ENCODE measurements at regions not wholly inside any gene's neighbourhood (a gene's known extent, or its start where the extent isn't known, plus 50 kb on each side); places are given as distances from the start of the nearest gene placed in this dataset.
"Not testable (repeated sequence)": the region's sequence is repeated elsewhere in the genome, so short reads cannot be mapped to it uniquely, and the experiment has no call there.

DNA sequence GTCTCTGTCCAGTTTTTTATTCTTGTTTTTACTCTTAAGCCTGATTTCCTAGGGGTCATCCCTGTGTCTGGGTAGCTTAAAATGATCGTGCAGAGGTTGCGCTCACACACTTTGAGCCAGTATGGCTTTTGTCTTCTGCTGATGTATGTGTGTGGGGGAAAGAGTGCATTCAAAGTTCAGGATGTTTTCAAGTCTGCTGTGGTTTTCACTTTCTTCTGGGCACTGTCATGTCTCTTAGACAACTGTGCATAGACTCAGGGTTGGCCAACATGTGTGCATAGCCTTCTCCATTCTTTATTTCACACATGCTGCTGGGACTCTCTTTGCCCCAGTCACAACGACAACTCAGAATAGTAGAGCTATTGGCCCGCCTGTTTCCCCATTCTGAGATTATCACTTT, 139.1 kb downstream of the WNT7A start:
- intact Hi-C loops (cut with micrococcal nuclease), result no loop called here
- TF ChIP-seq, protein P1, sequence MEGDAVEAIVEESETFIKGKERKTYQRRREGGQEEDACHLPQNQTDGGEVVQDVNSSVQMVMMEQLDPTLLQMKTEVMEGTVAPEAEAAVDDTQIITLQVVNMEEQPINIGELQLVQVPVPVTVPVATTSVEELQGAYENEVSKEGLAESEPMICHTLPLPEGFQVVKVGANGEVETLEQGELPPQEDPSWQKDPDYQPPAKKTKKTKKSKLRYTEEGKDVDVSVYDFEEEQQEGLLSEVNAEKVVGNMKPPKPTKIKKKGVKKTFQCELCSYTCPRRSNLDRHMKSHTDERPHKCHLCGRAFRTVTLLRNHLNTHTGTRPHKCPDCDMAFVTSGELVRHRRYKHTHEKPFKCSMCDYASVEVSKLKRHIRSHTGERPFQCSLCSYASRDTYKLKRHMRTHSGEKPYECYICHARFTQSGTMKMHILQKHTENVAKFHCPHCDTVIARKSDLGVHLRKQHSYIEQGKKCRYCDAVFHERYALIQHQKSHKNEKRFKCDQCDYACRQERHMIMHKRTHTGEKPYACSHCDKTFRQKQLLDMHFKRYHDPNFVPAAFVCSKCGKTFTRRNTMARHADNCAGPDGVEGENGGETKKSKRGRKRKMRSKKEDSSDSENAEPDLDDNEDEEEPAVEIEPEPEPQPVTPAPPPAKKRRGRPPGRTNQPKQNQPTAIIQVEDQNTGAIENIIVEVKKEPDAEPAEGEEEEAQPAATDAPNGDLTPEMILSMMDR (IDR thresholded peaks at IDR 0.05), result no peak
- ChIA-PET POLR2A (interaction anchor here (0.9 kb wide), 1 partner anchor 9 kb away, joined by 3 read pairs; no protein-coding TSS in a partner anchor), CTCF (interaction anchor here (1.8 kb wide), 1 partner anchor 84 kb away, joined by 4 read pairs; no protein-coding TSS in a partner anchor)
- H3K4me3 Mint-ChIP-seq, result no peak overlapping the region
- peaks cover 5% of the 10 kb centered on the region for H3K4me1 Mint-ChIP-seq (ENCODE audit: low read depth)
- H3K9me3 Mint-ChIP-seq, result peaks cover 11% of the 10 kb centered on the region
- H3K27ac Mint-ChIP-seq, result no peak overlapping the region
- H3K36me3 Mint-ChIP-seq (ENCODE audit: low read depth), result no peaks in the 10 kb centered on the region
- DNase-seq (no peak), ATAC-seq (peak; percentile 17)
- H3K27me3 Mint-ChIP-seq, result peaks cover 15% of the 10 kb centered on the region

DNA sequence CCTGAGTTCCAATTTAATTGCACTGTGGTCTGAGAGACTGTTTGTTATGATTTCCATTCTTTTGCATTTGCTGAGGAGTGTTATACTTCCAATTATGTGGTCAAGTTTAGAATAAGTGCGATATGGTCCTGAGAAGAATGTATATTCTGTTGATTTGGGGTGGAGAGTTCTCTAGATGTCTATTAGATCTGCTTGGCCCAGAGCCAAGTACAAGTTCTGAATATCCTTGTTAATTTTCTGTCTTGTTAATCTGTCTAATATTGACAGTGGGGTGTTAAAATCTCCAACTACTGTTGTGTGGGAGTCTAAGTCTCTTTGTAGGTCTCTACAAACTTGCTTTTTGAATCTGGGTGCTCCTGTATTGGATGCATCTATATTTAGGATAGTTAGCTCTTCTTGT, 146.1 kb downstream of the WNT7A start:
- H3K9me3 Mint-ChIP-seq, result peaks cover 13% of the 10 kb centered on the region

DNA sequence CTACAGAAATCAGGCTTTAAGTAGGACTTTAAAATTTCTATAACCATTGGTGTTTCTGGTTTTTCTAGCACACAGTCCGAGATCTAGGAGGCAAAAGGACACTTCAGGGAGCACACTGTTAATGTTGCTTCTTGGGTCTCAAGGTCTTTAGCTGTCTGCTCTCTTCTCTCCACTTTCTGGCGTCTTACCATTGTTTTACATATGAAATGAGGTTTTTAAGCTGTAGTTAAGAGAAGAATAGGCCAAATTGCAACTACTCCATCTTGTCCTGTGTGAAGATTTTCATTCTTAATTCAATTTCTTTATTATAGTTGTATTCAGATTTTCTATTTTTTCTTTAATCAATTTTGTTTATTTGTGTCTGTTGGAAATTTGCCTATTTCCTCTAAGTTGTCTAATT, 151.4 kb downstream of the WNT7A start:
- intact Hi-C loops (cut with micrococcal nuclease), result no loop called here
- Mint-ChIP-seq H3K9me3 (peaks cover 2% of the 10 kb centered on the region), H3K27me3 (peaks cover 25% of the 10 kb centered on the region), H3K36me3 (ENCODE audit: low read depth) (no peaks in the 10 kb centered on the region), H3K4me3 (no peak overlapping the region), H3K27ac (no peak overlapping the region), H3K4me1 (ENCODE audit: low read depth) (no peaks in the 10 kb centered on the region)
- TF ChIP-seq, protein P1 (IDR thresholded peaks at IDR 0.05), result no peak
- POLR2A ChIA-PET, result no interaction called here
- DNase-seq, result no peak
- CTCF ChIA-PET, result no interaction called here
- no peak for ATAC-seq

More for the DNA sequence above, 146.1 kb downstream of the WNT7A start:
- H3K27me3 Mint-ChIP-seq, result peaks cover 40% of the 10 kb centered on the region
- H3K4me3 Mint-ChIP-seq; POLR2A ChIA-PET; ATAC-seq; DNase-seq; H3K4me1 Mint-ChIP-seq (ENCODE audit: low read depth); H3K27ac Mint-ChIP-seq; H3K36me3 Mint-ChIP-seq (ENCODE audit: low read depth); intact Hi-C loops (cut with micrococcal nuclease): not testable (repeated sequence)
- CTCF ChIA-PET, result interaction anchor here (0.7 kb wide), 1 partner anchor 11 kb away, joined by 3 read pairs; no protein-coding TSS in a partner anchor

DNA sequence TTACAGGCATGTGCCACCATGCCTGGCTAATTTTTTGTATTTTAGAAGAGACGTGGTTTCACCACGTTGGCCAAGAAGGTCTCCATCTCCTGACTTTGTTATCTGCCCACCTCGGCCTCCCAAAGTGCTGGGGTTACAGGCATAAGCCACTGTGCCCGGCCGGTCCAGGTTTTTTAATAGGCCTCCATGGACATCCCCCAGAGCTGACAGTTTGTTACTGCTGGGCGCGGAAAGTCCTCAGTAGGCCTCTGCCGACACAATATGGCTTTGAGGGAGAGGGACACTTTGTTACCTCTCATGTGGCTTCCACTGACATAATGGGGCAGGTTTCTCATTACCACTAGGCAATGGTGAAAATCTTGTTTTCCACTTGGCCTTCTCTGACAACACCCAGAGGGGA, 152.0 kb downstream of the WNT7A start:
- Mint-ChIP-seq H3K9me3 (peaks cover 2% of the 10 kb centered on the region), H3K4me1 (ENCODE audit: low read depth) (no peaks in the 10 kb centered on the region), H3K4me3 (no peak overlapping the region), H3K36me3 (ENCODE audit: low read depth) (no peaks in the 10 kb centered on the region), H3K27me3 (peaks cover 22% of the 10 kb centered on the region), H3K27ac (no peak overlapping the region)
- ATAC-seq (no peak), DNase-seq (no peak)
- TF ChIP-seq, protein P1 (IDR thresholded peaks at IDR 0.05), result no peak
- CTCF ChIA-PET, result interaction anchor here (1.0 kb wide), 1 partner anchor 14 kb away, joined by 3 read pairs; no protein-coding TSS in a partner anchor
- intact Hi-C loops (cut with micrococcal nuclease), result no loop called here
- POLR2A ChIA-PET, result no interaction called here

DNA sequence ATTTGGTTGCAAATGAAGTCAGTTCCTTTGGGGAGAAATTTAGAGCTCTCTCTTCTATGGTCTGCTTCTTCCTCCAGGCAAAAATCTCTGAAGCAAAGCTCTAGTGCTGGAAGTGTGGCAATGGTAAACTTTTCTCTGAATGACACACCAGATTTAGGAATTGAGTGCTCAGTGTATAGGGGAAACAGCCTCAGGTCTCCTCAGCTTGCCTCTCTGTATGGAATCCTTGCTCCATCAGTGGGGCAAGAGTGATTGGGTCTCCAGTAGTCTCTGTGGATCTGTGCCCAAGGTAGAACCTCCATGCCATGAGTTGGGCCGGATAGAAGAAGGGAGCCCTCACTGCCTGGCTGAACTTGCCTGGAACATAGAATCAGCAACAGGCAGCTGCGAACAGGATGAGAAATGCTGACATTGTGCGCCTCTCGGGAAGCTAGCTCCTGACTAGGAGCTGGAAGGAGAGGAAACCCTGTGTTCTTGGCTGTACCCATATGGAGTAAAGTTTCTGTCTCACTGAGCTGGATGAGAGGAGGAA, 156.1 kb downstream of the WNT7A start:
- Mint-ChIP-seq H3K27ac (no peak overlapping the region), H3K4me1 (ENCODE audit: low read depth) (no peaks in the 10 kb centered on the region), H3K4me3 (no peak overlapping the region), H3K27me3 (peaks cover 5% of the 10 kb centered on the region), H3K9me3 (peaks cover 4% of the 10 kb centered on the region), H3K36me3 (ENCODE audit: low read depth) (no peaks in the 10 kb centered on the region)
- CTCF ChIA-PET, result no interaction called here
- ATAC-seq (no peak), DNase-seq (no peak)
- POLR2A ChIA-PET, result no interaction called here
- TF ChIP-seq, protein P1 (IDR thresholded peaks at IDR 0.05), result no peak
- intact Hi-C loops (cut with micrococcal nuclease), result no loop called here
